ENCODE measurements at regions not wholly inside any gene's neighbourhood (a gene's known extent, or its start where the extent isn't known, plus 50 kb on each side); places are given as distances from the start of the nearest gene placed in this dataset.

DNA sequence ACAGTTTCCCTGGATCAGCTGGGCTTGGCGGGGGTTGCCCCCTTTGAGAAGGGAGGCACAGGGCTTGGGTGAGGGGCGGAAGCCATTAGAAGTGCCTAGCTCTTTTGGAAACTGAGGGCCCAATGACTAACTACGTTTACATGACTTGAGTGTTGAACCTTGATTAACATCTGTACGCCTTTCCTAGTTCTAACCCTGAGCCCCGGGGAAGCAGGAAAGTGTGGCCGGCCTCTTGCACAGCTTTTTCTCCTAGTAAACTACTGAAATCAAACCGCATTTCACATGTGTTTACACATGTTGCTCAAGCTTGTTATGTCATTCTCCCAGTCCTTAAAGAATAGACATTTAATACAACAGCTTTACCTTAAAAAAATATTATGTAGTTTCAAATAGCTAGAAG lies 1356.4 kb upstream of the TMEM132C start:
- no peak for DNase-seq
- TF ChIP-seq, protein P1, sequence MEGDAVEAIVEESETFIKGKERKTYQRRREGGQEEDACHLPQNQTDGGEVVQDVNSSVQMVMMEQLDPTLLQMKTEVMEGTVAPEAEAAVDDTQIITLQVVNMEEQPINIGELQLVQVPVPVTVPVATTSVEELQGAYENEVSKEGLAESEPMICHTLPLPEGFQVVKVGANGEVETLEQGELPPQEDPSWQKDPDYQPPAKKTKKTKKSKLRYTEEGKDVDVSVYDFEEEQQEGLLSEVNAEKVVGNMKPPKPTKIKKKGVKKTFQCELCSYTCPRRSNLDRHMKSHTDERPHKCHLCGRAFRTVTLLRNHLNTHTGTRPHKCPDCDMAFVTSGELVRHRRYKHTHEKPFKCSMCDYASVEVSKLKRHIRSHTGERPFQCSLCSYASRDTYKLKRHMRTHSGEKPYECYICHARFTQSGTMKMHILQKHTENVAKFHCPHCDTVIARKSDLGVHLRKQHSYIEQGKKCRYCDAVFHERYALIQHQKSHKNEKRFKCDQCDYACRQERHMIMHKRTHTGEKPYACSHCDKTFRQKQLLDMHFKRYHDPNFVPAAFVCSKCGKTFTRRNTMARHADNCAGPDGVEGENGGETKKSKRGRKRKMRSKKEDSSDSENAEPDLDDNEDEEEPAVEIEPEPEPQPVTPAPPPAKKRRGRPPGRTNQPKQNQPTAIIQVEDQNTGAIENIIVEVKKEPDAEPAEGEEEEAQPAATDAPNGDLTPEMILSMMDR (IDR thresholded peaks at IDR 0.05; ENCODE audit: low read depth, low read length) = no peak
- Histone ChIP-seq H3K36me3 (no peaks in the 10 kb centered on the region), H3K4me3 (ENCODE audit: low read depth, low read length) (no peak overlapping the region), H3K9me3 (ENCODE audit: severe bottlenecking) (no peaks in the 10 kb centered on the region), H3K27me3 (ENCODE audit: insufficient read depth, low read depth, severe bottlenecking) (no peaks in the 10 kb centered on the region), H3K27ac (no peak overlapping the region)

DNA sequence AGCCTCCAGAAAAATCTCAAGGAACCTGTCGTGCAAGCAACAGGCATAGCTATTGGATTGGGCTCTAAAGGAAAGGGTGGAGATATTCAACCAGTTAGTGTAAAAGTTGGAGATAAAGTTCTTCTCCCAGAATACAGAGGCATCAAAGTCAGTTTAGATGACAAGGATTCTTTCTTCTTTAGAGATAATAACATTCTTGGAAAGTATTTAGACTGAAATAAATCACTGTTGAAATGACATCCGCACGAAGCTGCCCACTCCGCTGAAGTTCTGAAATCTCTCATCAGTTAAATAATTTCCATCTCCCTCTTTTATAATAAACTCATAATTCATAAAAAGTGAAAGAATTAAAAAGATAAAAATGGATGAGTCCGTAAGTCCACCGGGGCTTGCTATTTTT lies 1354.9 kb upstream of the TMEM132C start:
- no peaks in the 10 kb centered on the region for H3K36me3 ChIP-seq
- H3K4me3 ChIP-seq (ENCODE audit: low read depth, low read length) = no peak overlapping the region
- no peak overlapping the region for H3K27ac ChIP-seq
- DNase-seq = no peak
- no peaks in the 10 kb centered on the region for H3K9me3 ChIP-seq (ENCODE audit: severe bottlenecking)
- TF ChIP-seq, protein P1 (IDR thresholded peaks at IDR 0.05; ENCODE audit: low read depth, low read length) = no peak
- H3K27me3 ChIP-seq (ENCODE audit: insufficient read depth, low read depth, severe bottlenecking) = no peaks in the 10 kb centered on the region

DNA sequence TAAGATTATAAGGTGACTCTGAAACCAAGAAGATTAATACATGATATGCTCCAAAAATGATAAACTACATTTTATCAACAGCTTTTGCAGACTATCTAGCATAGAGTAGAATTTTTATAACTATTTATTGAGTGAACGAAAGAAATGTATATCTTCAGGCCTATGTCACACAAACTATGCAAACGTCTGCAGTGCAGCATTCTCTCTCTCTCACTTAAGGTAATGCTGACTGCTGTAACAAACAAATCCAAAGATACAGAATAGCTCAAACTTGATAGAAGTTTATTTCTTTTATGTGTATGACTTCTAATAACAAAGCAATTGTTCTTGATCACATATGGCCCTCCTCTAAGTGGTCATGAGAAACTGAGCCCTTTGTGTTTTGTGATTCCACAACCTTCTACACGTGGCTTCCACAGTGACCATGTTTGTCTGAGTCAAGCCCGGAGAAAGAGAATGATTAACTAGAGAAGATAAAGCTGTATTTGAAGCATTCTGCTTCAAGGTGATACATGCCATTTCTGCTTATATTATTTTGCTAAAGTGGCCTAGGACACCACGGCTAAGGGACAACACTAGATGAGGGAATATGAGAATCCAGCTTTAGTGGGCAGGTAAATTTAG lies 1352.7 kb upstream of the TMEM132C start:
- DNase-seq = no peak
- TF ChIP-seq, protein P1 (IDR thresholded peaks at IDR 0.05; ENCODE audit: low read depth, low read length) = no peak

DNA sequence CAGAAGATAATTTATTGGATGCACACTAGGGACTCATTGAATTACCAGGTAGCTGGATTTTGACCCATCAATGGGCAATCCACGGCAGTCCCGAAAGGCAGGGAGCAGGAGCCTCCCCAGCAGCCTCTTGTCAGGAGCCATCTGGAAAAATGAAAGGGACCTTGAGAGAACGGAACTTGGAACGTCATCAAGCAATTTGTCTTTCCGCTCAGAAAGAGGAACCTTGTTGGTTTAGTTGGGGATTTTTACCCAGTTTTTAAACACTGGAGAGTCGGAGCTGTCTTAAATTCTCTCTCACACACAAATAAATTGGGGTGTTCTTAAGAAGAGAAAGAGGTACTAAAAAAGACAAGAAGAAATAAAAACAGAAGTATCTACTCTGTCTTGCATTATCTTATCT lies 1351.7 kb upstream of the TMEM132C start:
- no peak overlapping the region for H3K27ac ChIP-seq
- no peak for DNase-seq
- no peaks in the 10 kb centered on the region for H3K27me3 ChIP-seq (ENCODE audit: insufficient read depth, low read depth, severe bottlenecking)
- H3K4me3 ChIP-seq (ENCODE audit: low read depth, low read length) = no peak overlapping the region
- TF ChIP-seq, protein P1 (IDR thresholded peaks at IDR 0.05; ENCODE audit: low read depth, low read length) = no peak
- no peaks in the 10 kb centered on the region for H3K36me3 ChIP-seq
- H3K9me3 ChIP-seq (ENCODE audit: severe bottlenecking) = no peaks in the 10 kb centered on the region

More for the DNA sequence above, 1352.7 kb upstream of the TMEM132C start:
- H3K36me3 ChIP-seq = no peaks in the 10 kb centered on the region
- H3K27ac ChIP-seq = no peak overlapping the region
- H3K4me3 ChIP-seq (ENCODE audit: low read depth, low read length) = no peak overlapping the region
- no peaks in the 10 kb centered on the region for H3K27me3 ChIP-seq (ENCODE audit: insufficient read depth, low read depth, severe bottlenecking)
- H3K9me3 ChIP-seq (ENCODE audit: severe bottlenecking) = no peaks in the 10 kb centered on the region

DNA sequence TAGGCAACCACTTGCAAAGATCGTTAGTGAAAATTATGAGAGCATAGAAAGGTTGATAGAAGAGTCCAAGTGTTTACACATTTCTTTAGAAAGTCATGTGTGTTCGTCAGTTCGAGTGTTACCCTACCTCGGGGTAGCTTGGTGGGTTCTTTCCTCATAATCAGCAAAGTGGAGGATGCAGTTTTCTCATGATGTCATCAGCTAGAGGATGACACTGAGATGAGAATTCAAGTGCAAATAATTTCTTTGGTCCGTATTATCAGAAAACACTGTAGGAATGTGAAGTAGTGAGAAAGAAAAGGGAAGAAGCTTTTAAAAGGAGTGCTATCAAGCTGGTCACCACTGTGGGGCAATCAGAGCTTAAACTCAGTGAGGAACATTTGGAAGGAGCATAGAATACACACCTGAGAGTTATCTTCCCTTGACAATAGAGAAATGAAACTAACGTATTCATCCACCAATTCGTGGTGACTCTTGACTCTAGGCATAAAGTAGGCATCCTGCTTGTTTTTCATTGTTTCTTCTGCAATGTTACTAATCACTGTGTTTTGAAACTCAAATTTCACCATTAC lies 1340.9 kb upstream of the TMEM132C start:
- peak; percentile 18 for DNase-seq

More for the DNA sequence above, 1340.9 kb upstream of the TMEM132C start:
- TF ChIP-seq, protein P1 (IDR thresholded peaks at IDR 0.05; ENCODE audit: low read depth, low read length) = peak; percentile 46
- Histone ChIP-seq H3K36me3 (no peaks in the 10 kb centered on the region), H3K27ac (no peak overlapping the region), H3K4me3 (ENCODE audit: low read depth, low read length) (no peak overlapping the region), H3K9me3 (ENCODE audit: severe bottlenecking) (no peaks in the 10 kb centered on the region), H3K27me3 (ENCODE audit: insufficient read depth, low read depth, severe bottlenecking) (no peaks in the 10 kb centered on the region)
